Esophagus (tissue), 2 donors: ENCODE measurements at regions not wholly inside any gene's neighbourhood (a gene's known extent, or its start where the extent isn't known, plus 50 kb on each side); places are given as distances from the start of the nearest gene placed in this dataset.

Experiments used
- H3K27ac ChIP-seq, 2 donors: one replicate each; pipeline ENCODE4 v1.5.1; 2013; ENCODE audit warnings: low read depth in 2 of 2, mild to moderate bottlenecking in 2 of 2, inconsistent platforms in 1 of 2, low read length in 1 of 2, moderate library complexity in 1 of 2
- H3K27me3 ChIP-seq, 2 donors: one replicate each; pipeline ENCODE4 v1.6.1; 2013; ENCODE audit warnings: low read length in 2 of 2, control low read depth in 1 of 2, mild to moderate bottlenecking in 1 of 2; ENCODE audit not compliant: insufficient read depth in 2 of 2, control insufficient read depth in 1 of 2
- H3K36me3 ChIP-seq, 2 donors: one replicate each; pipeline ENCODE4 v1.6.1; 2013; ENCODE audit warnings: low read length in 1 of 2; ENCODE audit not compliant: control insufficient read depth in 2 of 2, insufficient read depth in 2 of 2
- H3K4me1 ChIP-seq, 2 donors: one replicate each; pipeline ENCODE4 v1.6.1; 2013; ENCODE audit warnings: low read length in 1 of 2; ENCODE audit not compliant: control insufficient read depth in 2 of 2, insufficient read depth in 2 of 2
- H3K4me3 ChIP-seq, 2 donors: one replicate each; pipeline ENCODE4 v1.5.1; 2013; ENCODE audit warnings: low read length in 2 of 2, mild to moderate bottlenecking in 2 of 2, low read depth in 1 of 2, moderate library complexity in 1 of 2
- H3K9me3 ChIP-seq, 2 donors: one replicate each; pipeline ENCODE4 v1.6.1; 2013; ENCODE audit warnings: mild to moderate bottlenecking in 2 of 2, low read depth in 1 of 2, low read length in 1 of 2, moderate library complexity in 1 of 2; ENCODE audit not compliant: control insufficient read depth in 2 of 2, insufficient read depth in 1 of 2
- WGBS, 2 donors: extraction: QIAGEN DNeasy Blood & Tissue Kit; methylation state at CpG; one replicate each; pipeline ENCODE4 v1.1.7; 2013; 5-methylcytosine and 5-hydroxymethylcytosine counted together
- donor health status: healthy with polysubstance abuse.
- donor health status: Bipolar disorder and iron deficiency.

GRCh38 chr2:120439067-120439368, 93.1 kb downstream of the INHBB start:
- Histone ChIP-seq H3K27me3 (peaks cover 0 to 3% of the 10 kb centered on the region in 2 donors), H3K36me3 (no peaks in the 10 kb centered on the region), H3K4me3 (no peak overlapping the region)

GRCh38 chr2:120439637-120440384, 93.9 kb downstream of the INHBB start:
- no peak overlapping the region for H3K27ac ChIP-seq
- H3K4me1 ChIP-seq, result peaks cover 2 to 5% of the 10 kb centered on the region in 2 donors
- no peak overlapping the region for H3K4me3 ChIP-seq
- 90 to 91% methylated on average over 19 of the region's 19 CpGs for WGBS, 2 donors
- no peaks in the 10 kb centered on the region for H3K36me3 ChIP-seq
- peaks cover 0 to 3% of the 10 kb centered on the region in 2 donors for H3K27me3 ChIP-seq
- H3K9me3 ChIP-seq, result no peaks in the 10 kb centered on the region

More at GRCh38 chr2:120439067-120439368, 93.1 kb downstream of the INHBB start:
- Histone ChIP-seq H3K4me1 (peaks cover 2 to 5% of the 10 kb centered on the region in 2 donors), H3K9me3 (no peaks in the 10 kb centered on the region), H3K27ac (no peak overlapping the region)

- Histone ChIP-seq H3K36me3 (no peaks in the 10 kb centered on the region), H3K9me3 (no peaks in the 10 kb centered on the region), H3K27me3 (peaks cover 0 to 3% of the 10 kb centered on the region in 2 donors), H3K27ac (no peak overlapping the region), H3K4me1 (peaks cover 2 to 5% of the 10 kb centered on the region in 2 donors), H3K4me3 (no peak overlapping the region)
- WGBS, 2 donors, result 90 to 92% methylated on average over 17 of the region's 17 CpGs
Observed at GRCh38 chr2:120440521-120441350, 94.8 kb downstream of the INHBB start.

GRCh38 chr2:120441351-120441700, 95.4 kb downstream of the INHBB start:
- peaks cover 2 to 5% of the 10 kb centered on the region in 2 donors for H3K4me1 ChIP-seq
- H3K9me3 ChIP-seq, result no peaks in the 10 kb centered on the region
- H3K4me3 ChIP-seq, result no peak overlapping the region
- 70 to 83% methylated on average over 9 of the region's 9 CpGs for WGBS, 2 donors
- peaks cover 0 to 3% of the 10 kb centered on the region in 2 donors for H3K27me3 ChIP-seq
- H3K36me3 ChIP-seq, result no peaks in the 10 kb centered on the region
- H3K27ac ChIP-seq, result no peak overlapping the region

GRCh38 chr2:120441744-120442471, 96.0 kb downstream of the INHBB start:
- peaks cover 2 to 5% of the 10 kb centered on the region in 2 donors for H3K4me1 ChIP-seq
- no peak overlapping the region for H3K27ac ChIP-seq
- H3K36me3 ChIP-seq, result no peaks in the 10 kb centered on the region
- H3K4me3 ChIP-seq, result peak overlapping the region; percentile 40 to 44
- H3K27me3 ChIP-seq, result peaks cover 0 to 3% of the 10 kb centered on the region in 2 donors
- 6 to 7% methylated on average over 41 of the region's 41 CpGs for WGBS, 2 donors
- H3K9me3 ChIP-seq, result no peaks in the 10 kb centered on the region

- no peak overlapping the region for H3K27ac ChIP-seq
Observed at GRCh38 chr2:120442541-120442922, 96.6 kb downstream of the INHBB start.

GRCh38 chr2:120442923-120443571, 97.1 kb downstream of the INHBB start:
- Histone ChIP-seq H3K4me1 (peaks cover 2 to 5% of the 10 kb centered on the region in 2 donors), H3K4me3 (peak overlapping the region; percentile 40 to 44), H3K27me3 (peaks cover 0 to 3% of the 10 kb centered on the region in 2 donors), H3K9me3 (no peaks in the 10 kb centered on the region), H3K36me3 (no peaks in the 10 kb centered on the region), H3K27ac (no peak overlapping the region)
- 23 to 30% methylated on average over 50 of the region's 50 CpGs for WGBS, 2 donors

More at GRCh38 chr2:120442541-120442922, 96.6 kb downstream of the INHBB start:
- Histone ChIP-seq H3K9me3 (no peaks in the 10 kb centered on the region), H3K27me3 (peaks cover 0 to 3% of the 10 kb centered on the region in 2 donors), H3K4me3 (peak overlapping the region; percentile 40 to 44), H3K36me3 (no peaks in the 10 kb centered on the region), H3K4me1 (peaks cover 2 to 5% of the 10 kb centered on the region in 2 donors)
- 6 to 9% methylated on average over 16 of the region's 16 CpGs for WGBS, 2 donors

GRCh38 chr2:120443946-120444345, 98.0 kb downstream of the INHBB start:
- Histone ChIP-seq H3K9me3 (no peaks in the 10 kb centered on the region), H3K4me1 (peaks cover 2 to 5% of the 10 kb centered on the region in 2 donors), H3K4me3 (no peak overlapping the region), H3K27me3 (peaks cover 0 to 3% of the 10 kb centered on the region in 2 donors), H3K27ac (no peak overlapping the region), H3K36me3 (no peaks in the 10 kb centered on the region)
- 81 to 86% methylated on average over 4 of the region's 4 CpGs for WGBS, 2 donors

- H3K4me3 ChIP-seq, result no peak overlapping the region
- no peak overlapping the region for H3K27ac ChIP-seq
- WGBS, 2 donors, result 90 to 94% methylated on average over 9 of the region's 9 CpGs
- H3K4me1 ChIP-seq, result peaks cover 2 to 5% of the 10 kb centered on the region in 2 donors
- H3K36me3 ChIP-seq, result no peaks in the 10 kb centered on the region
- peaks cover 0 to 3% of the 10 kb centered on the region in 2 donors for H3K27me3 ChIP-seq
- H3K9me3 ChIP-seq, result peaks cover 0 to 3% of the 10 kb centered on the region in 2 donors
Observed at GRCh38 chr2:120444691-120445240, 98.8 kb downstream of the INHBB start.
